ACC112 (cell line): ENCODE measurements at regions not wholly inside any gene's neighbourhood (a gene's known extent, or its start where the extent isn't known, plus 50 kb on each side); places are given as distances from the start of the nearest gene placed in this dataset.

ENCODE experiments used
- H2AFZ ChIP-seq: fragments of 200-600 bp; sonication (generic); one replicate; pipeline ENCODE4 v1.6.0; 2017; ENCODE audit warnings: antibody characterized with exemption, low read length; ENCODE audit not compliant: unreplicated experiment
- H3K27ac ChIP-seq: fragments of 200-600 bp; sonication (generic); 2 replicates; pipeline ENCODE4 v1.5.1; 2014; ENCODE audit warnings: low read depth, mild to moderate bottlenecking, antibody characterized with exemption, low read length, moderate library complexity
- H3K27me3 ChIP-seq: fragments of 200-600 bp; sonication (generic); 2 replicates; pipeline ENCODE4 v1.6.1; 2014; ENCODE audit warnings: mild to moderate bottlenecking, antibody characterized with exemption, low read length, moderate library complexity, mixed read lengths; ENCODE audit not compliant: insufficient read depth
- H3K36me3 ChIP-seq: fragments of 200-600 bp; sonication (generic); 2 replicates; pipeline ENCODE4 v1.6.1; 2016; ENCODE audit warnings: mild to moderate bottlenecking, antibody characterized with exemption, low read length, moderate library complexity, mixed read lengths; ENCODE audit not compliant: insufficient read depth
- H3K4me1 ChIP-seq: fragments of 200-600 bp; sonication (generic); one replicate; pipeline ENCODE4 v1.6.1; 2016; ENCODE audit warnings: low read length, mixed read lengths; ENCODE audit not compliant: insufficient read depth, unreplicated experiment, control insufficient read depth
- H3K4me3 ChIP-seq: fragments of 200-600 bp; sonication (generic); 2 replicates; pipeline ENCODE4 v1.5.1; 2014; ENCODE audit warnings: mild to moderate bottlenecking, low read depth, low read length
- H3K79me2 ChIP-seq: fragments of 200-600 bp; sonication (generic); one replicate; pipeline ENCODE4 v1.6.0; 2016; ENCODE audit warnings: low read length; ENCODE audit not compliant: control insufficient read depth, unreplicated experiment, insufficient read depth

DNA sequence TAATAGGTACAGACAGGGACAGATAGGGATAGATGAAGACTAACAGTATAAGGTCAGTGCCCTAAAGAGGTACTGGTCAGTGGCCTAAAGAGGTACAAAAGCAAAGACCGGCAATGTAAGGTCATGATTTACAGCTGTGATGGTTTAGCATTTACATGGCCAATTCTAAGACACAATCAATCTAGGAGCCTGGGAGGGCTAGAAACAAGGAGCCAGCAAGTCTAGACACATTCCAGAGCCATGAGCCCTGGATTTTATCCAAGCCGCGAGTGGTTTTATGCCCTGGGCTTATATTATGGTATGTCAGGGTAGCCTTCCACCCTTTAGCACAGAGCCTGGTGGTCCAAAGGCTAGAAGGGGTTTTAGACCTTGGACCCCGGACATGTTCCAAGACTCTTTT, 124.2 kb downstream of the CBLN2 start:
- no peaks in the 10 kb centered on the region for H3K36me3 ChIP-seq
- H3K27ac ChIP-seq, result no peak overlapping the region
- no peak overlapping the region for H3K4me3 ChIP-seq
- no peaks in the 10 kb centered on the region for H3K4me1 ChIP-seq
- no peaks in the 10 kb centered on the region for H3K27me3 ChIP-seq
- H2AFZ ChIP-seq, result no peak overlapping the region
- no peaks in the 10 kb centered on the region for H3K79me2 ChIP-seq

DNA sequence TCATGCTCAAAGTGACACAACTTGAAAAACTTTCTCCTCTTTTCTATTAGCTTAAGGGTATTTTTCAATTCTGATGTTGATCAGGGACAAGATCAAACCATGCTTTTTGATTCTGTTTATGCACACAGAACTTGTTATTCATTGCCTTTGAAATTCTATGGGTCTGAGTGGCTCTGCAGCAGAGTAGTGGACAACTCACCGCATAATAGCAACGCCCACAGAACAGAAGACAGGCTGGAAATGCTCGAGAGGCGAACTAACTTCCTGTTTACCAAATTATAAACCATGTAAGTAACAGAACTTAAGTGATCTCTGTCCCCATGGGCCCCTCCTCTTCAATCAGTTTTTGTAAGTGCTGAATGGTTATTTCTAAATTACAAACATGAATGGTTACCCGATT, 131.2 kb downstream of the CBLN2 start:
- Histone ChIP-seq H3K4me1 (no peaks in the 10 kb centered on the region), H3K36me3 (no peaks in the 10 kb centered on the region), H2AFZ (no peak overlapping the region), H3K79me2 (no peaks in the 10 kb centered on the region), H3K27ac (no peak overlapping the region), H3K27me3 (no peaks in the 10 kb centered on the region), H3K4me3 (no peak overlapping the region)

DNA sequence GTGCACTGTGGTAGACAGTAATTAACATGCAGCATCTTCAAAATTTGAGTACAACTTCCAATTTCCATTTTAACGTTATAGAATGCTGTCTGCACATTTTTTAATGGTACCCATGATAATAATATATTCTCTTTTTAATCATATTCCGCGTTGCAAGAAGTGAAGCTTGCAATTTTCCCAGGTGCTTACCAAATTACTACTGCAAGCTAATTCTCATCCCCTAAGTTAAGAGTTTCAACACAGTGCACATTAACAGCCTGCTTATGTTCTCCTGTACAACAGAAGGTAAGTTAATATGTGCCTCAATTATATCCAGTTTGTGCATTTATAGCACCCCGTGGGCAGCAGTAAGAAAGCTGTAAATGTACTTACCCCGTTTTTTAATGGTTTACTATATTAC, 132.9 kb downstream of the CBLN2 start:
- H3K4me1 ChIP-seq, result no peaks in the 10 kb centered on the region
- no peaks in the 10 kb centered on the region for H3K36me3 ChIP-seq
- no peaks in the 10 kb centered on the region for H3K79me2 ChIP-seq
- no peak overlapping the region for H3K27ac ChIP-seq
- no peaks in the 10 kb centered on the region for H3K27me3 ChIP-seq
- no peak overlapping the region for H3K4me3 ChIP-seq
- H2AFZ ChIP-seq, result no peak overlapping the region

- no peaks in the 10 kb centered on the region for H3K79me2 ChIP-seq
- H2AFZ ChIP-seq, result no peak overlapping the region
- no peak overlapping the region for H3K27ac ChIP-seq
- H3K4me3 ChIP-seq, result no peak overlapping the region
- H3K4me1 ChIP-seq, result no peaks in the 10 kb centered on the region
- H3K36me3 ChIP-seq, result no peaks in the 10 kb centered on the region
- H3K27me3 ChIP-seq, result no peaks in the 10 kb centered on the region
Measured at GRCh38 chr18:72410399-72410798, 133.7 kb downstream of the CBLN2 start.

DNA sequence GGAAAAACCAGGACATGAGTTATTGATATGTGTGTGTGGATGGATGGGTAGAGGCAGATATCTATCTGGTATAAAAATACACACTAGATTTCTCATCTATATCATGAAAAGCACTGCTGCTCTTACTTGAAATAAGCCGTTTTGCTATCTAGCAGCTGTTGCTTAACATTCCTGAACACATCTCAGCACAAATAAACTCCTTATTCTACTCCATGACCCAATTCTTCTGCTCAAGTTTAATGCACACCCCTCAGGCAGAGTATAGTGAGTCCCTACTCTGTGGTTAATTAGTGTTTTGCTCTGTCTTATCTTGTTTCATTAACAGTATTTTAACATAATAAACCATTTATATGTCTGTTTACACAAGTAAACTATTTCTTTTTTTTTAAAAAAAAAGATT, 134.2 kb downstream of the CBLN2 start:
- Histone ChIP-seq H2AFZ (no peak overlapping the region), H3K4me1 (no peaks in the 10 kb centered on the region), H3K36me3 (no peaks in the 10 kb centered on the region), H3K27ac (no peak overlapping the region), H3K79me2 (no peaks in the 10 kb centered on the region), H3K27me3 (no peaks in the 10 kb centered on the region), H3K4me3 (no peak overlapping the region)

DNA sequence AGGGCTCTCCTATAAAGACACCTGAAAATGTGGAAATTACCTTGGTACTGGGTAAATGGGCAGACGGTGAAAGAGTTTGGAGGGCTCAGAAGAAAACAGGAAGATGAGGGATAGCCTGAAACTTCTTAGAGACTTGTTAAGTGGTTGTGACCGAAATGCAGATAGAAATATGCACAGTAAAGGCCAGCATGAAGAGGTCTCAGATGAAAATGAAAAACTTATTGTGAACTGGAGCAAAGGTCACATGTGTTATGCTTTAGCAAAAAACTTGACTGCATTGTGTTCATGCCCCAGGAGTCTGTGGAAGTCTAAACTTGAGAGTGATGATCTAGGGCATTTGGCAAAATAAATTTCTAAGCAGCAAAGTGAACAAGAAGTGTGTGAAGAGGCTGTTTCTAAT, 137.1 kb downstream of the CBLN2 start:
- H3K4me3 ChIP-seq, result no peak overlapping the region
- H2AFZ ChIP-seq, result no peak overlapping the region
- H3K4me1 ChIP-seq, result no peaks in the 10 kb centered on the region
- H3K36me3 ChIP-seq, result no peaks in the 10 kb centered on the region
- H3K27me3 ChIP-seq, result no peaks in the 10 kb centered on the region
- H3K27ac ChIP-seq, result no peak overlapping the region
- no peaks in the 10 kb centered on the region for H3K79me2 ChIP-seq

DNA sequence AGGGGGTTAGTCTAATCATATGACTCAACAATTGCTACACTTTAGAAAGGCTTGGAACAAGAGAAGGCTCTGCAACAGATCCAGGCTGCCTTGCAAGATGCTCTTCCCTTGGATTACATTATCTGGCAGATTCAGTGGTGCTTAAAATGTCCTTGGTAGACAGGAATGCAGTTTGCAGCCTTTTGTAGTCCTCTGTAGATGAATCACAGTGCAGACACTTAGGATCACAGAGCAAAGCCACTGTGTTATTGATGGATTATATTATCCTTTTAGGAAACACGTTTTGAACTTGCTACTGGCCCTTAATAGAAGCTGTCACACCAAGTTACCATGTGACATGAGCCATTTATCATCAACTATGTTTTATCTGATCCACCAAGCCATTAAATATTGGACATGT, 152.2 kb downstream of the CBLN2 start:
- H3K79me2 ChIP-seq, result no peaks in the 10 kb centered on the region
- H3K4me1 ChIP-seq, result no peaks in the 10 kb centered on the region
- no peak overlapping the region for H3K4me3 ChIP-seq
- H3K27ac ChIP-seq, result no peak overlapping the region
- H2AFZ ChIP-seq, result no peak overlapping the region
- no peaks in the 10 kb centered on the region for H3K36me3 ChIP-seq
- no peaks in the 10 kb centered on the region for H3K27me3 ChIP-seq

- Histone ChIP-seq H3K27ac (no peak overlapping the region), H3K4me1 (no peaks in the 10 kb centered on the region), H3K79me2 (no peaks in the 10 kb centered on the region), H3K36me3 (no peaks in the 10 kb centered on the region), H3K27me3 (no peaks in the 10 kb centered on the region), H2AFZ (no peak overlapping the region), H3K4me3 (no peak overlapping the region)
Measured at GRCh38 chr18:72391427-72391826, 152.7 kb downstream of the CBLN2 start.

DNA sequence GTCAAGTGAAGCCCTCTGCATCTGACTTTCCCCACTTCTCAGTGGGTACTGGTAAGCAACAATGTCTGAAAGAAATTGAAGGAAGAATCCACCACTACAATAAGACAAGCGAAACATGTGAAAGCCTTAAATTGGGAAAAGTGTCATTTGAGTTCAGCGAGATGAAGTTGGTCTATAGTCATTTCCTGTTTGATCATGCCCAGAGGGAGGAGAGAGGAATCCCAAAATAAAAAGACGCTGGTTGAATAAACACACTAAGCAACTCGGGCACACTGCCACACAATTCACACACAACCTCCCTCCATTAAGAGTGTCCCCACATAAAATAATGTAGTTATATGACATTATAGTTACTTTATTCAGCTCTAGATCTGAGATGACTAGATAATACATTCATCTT, 166.1 kb downstream of the CBLN2 start:
- no peaks in the 10 kb centered on the region for H3K27me3 ChIP-seq
- H3K27ac ChIP-seq, result no peak overlapping the region
- no peak overlapping the region for H2AFZ ChIP-seq
- H3K36me3 ChIP-seq, result no peaks in the 10 kb centered on the region
- no peaks in the 10 kb centered on the region for H3K4me1 ChIP-seq
- no peaks in the 10 kb centered on the region for H3K79me2 ChIP-seq
- no peak overlapping the region for H3K4me3 ChIP-seq

GRCh38 chr18:72376256-72376655, 167.9 kb downstream of the CBLN2 start:
- Histone ChIP-seq H3K36me3 (no peaks in the 10 kb centered on the region), H3K4me1 (no peaks in the 10 kb centered on the region), H2AFZ (no peak overlapping the region), H3K79me2 (no peaks in the 10 kb centered on the region), H3K27me3 (no peaks in the 10 kb centered on the region), H3K4me3 (no peak overlapping the region), H3K27ac (no peak overlapping the region)

DNA sequence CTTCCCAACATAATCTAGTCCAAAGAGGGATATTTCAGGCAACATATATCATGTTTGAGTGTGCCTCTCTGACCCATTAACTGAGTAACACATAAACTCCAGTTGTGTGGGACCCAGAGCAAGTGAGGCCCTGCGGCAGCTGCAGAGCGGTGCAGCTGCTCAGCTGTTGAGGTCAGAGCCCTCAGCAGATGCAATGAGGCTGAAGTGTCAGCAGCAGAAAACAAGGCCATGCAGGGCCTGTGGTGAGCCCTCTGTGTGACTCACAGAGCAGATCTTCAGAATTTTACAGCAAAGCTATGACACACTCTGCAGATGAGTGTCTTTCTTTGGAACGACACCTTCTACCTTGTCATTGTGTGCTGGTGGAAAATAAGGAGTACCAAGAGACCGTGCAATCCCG, 168.5 kb downstream of the CBLN2 start:
- no peak overlapping the region for H3K27ac ChIP-seq
- no peaks in the 10 kb centered on the region for H3K4me1 ChIP-seq
- H3K36me3 ChIP-seq, result no peaks in the 10 kb centered on the region
- no peaks in the 10 kb centered on the region for H3K27me3 ChIP-seq
- H2AFZ ChIP-seq, result no peak overlapping the region
- H3K4me3 ChIP-seq, result no peak overlapping the region
- H3K79me2 ChIP-seq, result no peaks in the 10 kb centered on the region

- Histone ChIP-seq H3K27ac (no peak overlapping the region), H2AFZ (no peak overlapping the region), H3K79me2 (no peaks in the 10 kb centered on the region), H3K4me1 (no peaks in the 10 kb centered on the region), H3K27me3 (no peaks in the 10 kb centered on the region), H3K4me3 (no peak overlapping the region), H3K36me3 (no peaks in the 10 kb centered on the region)
Measured at GRCh38 chr18:72372076-72372475, 172.1 kb downstream of the CBLN2 start.
